Kidney (tissue), 13 donors: ENCODE measurements at regions not wholly inside any gene's neighbourhood (a gene's known extent, or its start where the extent isn't known, plus 50 kb on each side); places are given as distances from the start of the nearest gene placed in this dataset.

Source experiments
- DNase-seq, 5 donors: peaks; one replicate each; pipeline ENCODE4 v3.0.0-alpha.2; 2013 to 2020
- FAIRE-seq: peaks from 2 replicates; lab custom pipeline; 2012; peaks lifted over from hg19 to GRCh38; lab: Jason Lieb, UNC
- H3K27ac ChIP-seq, 2 donors: one replicate each; pipeline ENCODE4 v1.7.0; 2013; ENCODE audit warnings: low read depth in 2 of 2, low read length in 2 of 2, inconsistent platforms in 1 of 2
- H3K27me3 ChIP-seq: one replicate; pipeline ENCODE4 v1.7.1; 2013; ENCODE audit warnings: low read length, inconsistent platforms; ENCODE audit not compliant: control insufficient read depth, insufficient read depth
- H3K36me3 ChIP-seq, 3 donors: one replicate each; pipeline versions ENCODE4 v1.7.0 to v1.7.1; 2013; ENCODE audit warnings: low read length in 3 of 3, control low read depth in 1 of 3, inconsistent platforms in 1 of 3; ENCODE audit not compliant: insufficient read depth in 3 of 3, control insufficient read depth in 2 of 3
- H3K4me1 ChIP-seq, 3 donors: one replicate each; pipeline versions ENCODE4 v1.7.0 to v1.7.1; 2013; ENCODE audit warnings: low read length in 3 of 3, inconsistent platforms in 1 of 3, low read depth in 1 of 3; ENCODE audit not compliant: control insufficient read depth in 2 of 3, insufficient read depth in 2 of 3
- H3K4me3 ChIP-seq, 3 donors: one replicate each; pipeline versions ENCODE4 v1.7.0 to v1.8.1; 2013; ENCODE audit warnings: low read length in 3 of 3, control low read depth in 1 of 3, inconsistent platforms in 1 of 3
- H3K9ac ChIP-seq, 3 donors: one replicate each; pipeline versions ENCODE4 v1.7.0 to v1.7.1; 2013; ENCODE audit warnings: low read length in 3 of 3, control low read depth in 1 of 3, inconsistent platforms in 1 of 3
- H3K9me3 ChIP-seq, 3 donors: one replicate each; pipeline versions ENCODE4 v1.7.0 to v1.7.1; 2013; ENCODE audit warnings: low read length in 3 of 3, control low read depth in 1 of 3, inconsistent platforms in 1 of 3; ENCODE audit not compliant: control insufficient read depth in 2 of 3, insufficient read depth in 1 of 3
- CTCF ChIP-seq: IDR thresholded peaks from 3 replicates; pipeline ENCODE4 v1.5.1; 2012; ENCODE audit warnings: mild to moderate bottlenecking, moderate library complexity, borderline replicate concordance; ENCODE audit not compliant: insufficient read depth; ENCODE audit errors: extremely low read depth
- intact Hi-C: fragments of 100-400 bp; cut with DNase I; formaldehyde crosslinking; loops from one replicate; pipeline ENCODE4 v1.11.1; 2022
- donor health status: control.
- donor health status: control.
- donor health status: control.
- donor health status: control.
- donor health status: control.
- donor health status: DM: yes; HTN: yes; CAD: no.
- donor health status: Normal renal cell carcinoma (clear cell type).

- Histone ChIP-seq H3K27me3 (no peaks in the 10 kb centered on the region), H3K4me1 (no peaks in the 10 kb centered on the region), H3K27ac (no peak overlapping the region), H3K9me3 (no peaks in the 10 kb centered on the region), H3K4me3 (no peak overlapping the region), H3K9ac (no peak overlapping the region), H3K36me3 (no peaks in the 10 kb centered on the region)
- DNase-seq (no peak), FAIRE-seq (peak; percentile 98)
- intact Hi-C loops = no loop called here
- no peak for TF ChIP-seq CTCF
Observed at GRCh38 chr13:61944329-61944929, 528.8 kb upstream of the PCDH20 start.

GRCh38 chr13:61935710-61936109 is 520.1 kb upstream of the PCDH20 start:
- intact Hi-C loops = no loop called here
- FAIRE-seq (no peak), DNase-seq (no peak)
- no peak overlapping the region for H3K27ac ChIP-seq
- H3K9me3 ChIP-seq = no peaks in the 10 kb centered on the region
- TF ChIP-seq CTCF = no peak
- no peaks in the 10 kb centered on the region for H3K27me3 ChIP-seq
- no peaks in the 10 kb centered on the region for H3K36me3 ChIP-seq
- H3K4me1 ChIP-seq = no peaks in the 10 kb centered on the region
- H3K9ac ChIP-seq = no peak overlapping the region
- no peak overlapping the region for H3K4me3 ChIP-seq

GRCh38 chr13:61927648-61928047 is 512.0 kb upstream of the PCDH20 start:
- Histone ChIP-seq H3K4me3 (no peak overlapping the region), H3K9me3 (peaks cover 0 to 3% (median 0%) of the 10 kb centered on the region in 3 donors), H3K27me3 (no peaks in the 10 kb centered on the region), H3K36me3 (no peaks in the 10 kb centered on the region), H3K4me1 (no peaks in the 10 kb centered on the region), H3K27ac (no peak overlapping the region), H3K9ac (no peak overlapping the region)
- intact Hi-C loops = no loop called here
- no peak for FAIRE-seq
- no peak for DNase-seq
- TF ChIP-seq CTCF = no peak

- no peak for DNase-seq
- no peaks in the 10 kb centered on the region for H3K36me3 ChIP-seq
- H3K9me3 ChIP-seq = peaks cover 0 to 8% (median 0%) of the 10 kb centered on the region in 3 donors
- no peak overlapping the region for H3K9ac ChIP-seq
- no peak overlapping the region for H3K27ac ChIP-seq
- intact Hi-C loops = no loop called here
- H3K4me3 ChIP-seq = no peak overlapping the region
- no peak for FAIRE-seq
- no peak for TF ChIP-seq CTCF
- no peaks in the 10 kb centered on the region for H3K27me3 ChIP-seq
- H3K4me1 ChIP-seq = no peaks in the 10 kb centered on the region
Observed at GRCh38 chr13:61918841-61919240, 503.2 kb upstream of the PCDH20 start.
